ENCODE measurements at regions not wholly inside any gene's neighbourhood (a gene's known extent, or its start where the extent isn't known, plus 50 kb on each side); places are given as distances from the start of the nearest gene placed in this dataset.
"Not testable (repeated sequence)": the region's sequence is repeated elsewhere in the genome, so short reads cannot be mapped to it uniquely, and the experiment has no call there.

- Histone ChIP-seq H3K4me3 (ENCODE audit: insufficient read depth, low read depth, low read length) (no peak overlapping the region), H3K36me3 (ENCODE audit: control insufficient read depth, insufficient read depth, low read length) (no peaks in the 10 kb centered on the region), H3K27ac (ENCODE audit: insufficient read depth, low read depth, low read length, poor library complexity, severe bottlenecking) (no peak overlapping the region), H3K9me3 (ENCODE audit: control insufficient read depth, low read length) (no peaks in the 10 kb centered on the region), H3K4me1 (ENCODE audit: control insufficient read depth, insufficient read depth, low read length) (peaks cover 13% of the 10 kb centered on the region), H3K27me3 (ENCODE audit: control insufficient read depth, insufficient read depth, low read length, poor library complexity, severe bottlenecking) (no peaks in the 10 kb centered on the region)
- WGBS, 2 experiments = 70 to 76% methylated on average over 3 to 4 of the region's 5 CpGs
Observed at GRCh38 chr12:75631831-75632230, 120.4 kb upstream of the KRR1 start.

- peaks cover 8% of the 10 kb centered on the region for H3K4me1 ChIP-seq (ENCODE audit: control insufficient read depth, insufficient read depth, low read length)
- H3K27ac ChIP-seq (ENCODE audit: insufficient read depth, low read depth, low read length, poor library complexity, severe bottlenecking) = no peak overlapping the region
- H3K27me3 ChIP-seq (ENCODE audit: control insufficient read depth, insufficient read depth, low read length, poor library complexity, severe bottlenecking) = no peaks in the 10 kb centered on the region
- no peaks in the 10 kb centered on the region for H3K36me3 ChIP-seq (ENCODE audit: control insufficient read depth, insufficient read depth, low read length)
- H3K9me3 ChIP-seq (ENCODE audit: control insufficient read depth, low read length) = no peaks in the 10 kb centered on the region
- WGBS, 2 experiments = 46 to 94% methylated on average over 1 to 2 of the region's 2 CpGs
- no peak overlapping the region for H3K4me3 ChIP-seq (ENCODE audit: insufficient read depth, low read depth, low read length)
Observed at GRCh38 chr12:75630091-75630490, 118.7 kb upstream of the KRR1 start.

- no peaks in the 10 kb centered on the region for H3K36me3 ChIP-seq (ENCODE audit: control insufficient read depth, insufficient read depth, low read length)
- H3K9me3 ChIP-seq (ENCODE audit: control insufficient read depth, low read length) = no peaks in the 10 kb centered on the region
- peaks cover 8% of the 10 kb centered on the region for H3K4me1 ChIP-seq (ENCODE audit: control insufficient read depth, insufficient read depth, low read length)
- H3K4me3 ChIP-seq (ENCODE audit: insufficient read depth, low read depth, low read length) = no peak overlapping the region
- no peaks in the 10 kb centered on the region for H3K27me3 ChIP-seq (ENCODE audit: control insufficient read depth, insufficient read depth, low read length, poor library complexity, severe bottlenecking)
- H3K27ac ChIP-seq (ENCODE audit: insufficient read depth, low read depth, low read length, poor library complexity, severe bottlenecking) = no peak overlapping the region
Observed at GRCh38 chr12:75628916-75629315, 117.5 kb upstream of the KRR1 start.

GRCh38 chr12:75628511-75628910 is 117.1 kb upstream of the KRR1 start:
- WGBS, 2 experiments = no CpG with 5 or more reads among the region's 1 CpG

GRCh38 chr12:75623631-75624154 is 112.3 kb upstream of the KRR1 start:
- Histone ChIP-seq H3K27me3 (ENCODE audit: control insufficient read depth, insufficient read depth, low read length, poor library complexity, severe bottlenecking) (no peaks in the 10 kb centered on the region), H3K4me3 (ENCODE audit: insufficient read depth, low read depth, low read length) (no peak overlapping the region), H3K4me1 (ENCODE audit: control insufficient read depth, insufficient read depth, low read length) (no peaks in the 10 kb centered on the region), H3K27ac (ENCODE audit: insufficient read depth, low read depth, low read length, poor library complexity, severe bottlenecking) (no peak overlapping the region), H3K9me3 (ENCODE audit: control insufficient read depth, low read length) (no peaks in the 10 kb centered on the region), H3K36me3 (ENCODE audit: control insufficient read depth, insufficient read depth, low read length) (no peaks in the 10 kb centered on the region)
- 72 to 78% methylated on average over 2 of the region's 4 CpGs for WGBS, 2 experiments

More at GRCh38 chr12:75628511-75628910, 117.1 kb upstream of the KRR1 start:
- no peak overlapping the region for H3K27ac ChIP-seq (ENCODE audit: insufficient read depth, low read depth, low read length, poor library complexity, severe bottlenecking)
- H3K36me3 ChIP-seq (ENCODE audit: control insufficient read depth, insufficient read depth, low read length) = no peaks in the 10 kb centered on the region
- H3K4me1 ChIP-seq (ENCODE audit: control insufficient read depth, insufficient read depth, low read length) = peaks cover 8% of the 10 kb centered on the region
- no peaks in the 10 kb centered on the region for H3K9me3 ChIP-seq (ENCODE audit: control insufficient read depth, low read length)
- H3K4me3 ChIP-seq (ENCODE audit: insufficient read depth, low read depth, low read length) = no peak overlapping the region
- H3K27me3 ChIP-seq (ENCODE audit: control insufficient read depth, insufficient read depth, low read length, poor library complexity, severe bottlenecking) = no peaks in the 10 kb centered on the region

GRCh38 chr12:75622492-75622891 is 111.1 kb upstream of the KRR1 start:
- H3K27ac ChIP-seq (ENCODE audit: insufficient read depth, low read depth, low read length, poor library complexity, severe bottlenecking) = no peak overlapping the region
- no peak overlapping the region for H3K4me3 ChIP-seq (ENCODE audit: insufficient read depth, low read depth, low read length)
- H3K4me1 ChIP-seq (ENCODE audit: control insufficient read depth, insufficient read depth, low read length) = no peaks in the 10 kb centered on the region
- H3K27me3 ChIP-seq (ENCODE audit: control insufficient read depth, insufficient read depth, low read length, poor library complexity, severe bottlenecking) = no peaks in the 10 kb centered on the region
- H3K36me3 ChIP-seq (ENCODE audit: control insufficient read depth, insufficient read depth, low read length) = no peaks in the 10 kb centered on the region
- H3K9me3 ChIP-seq (ENCODE audit: control insufficient read depth, low read length) = no peaks in the 10 kb centered on the region
- 90 to 94% methylated on average over 1 of the region's 1 CpG for WGBS, 2 experiments

GRCh38 chr12:75614396-75614795 is 103.0 kb upstream of the KRR1 start:
- 85 to 94% methylated on average over 3 to 4 of the region's 4 CpGs for WGBS, 2 experiments
- H3K4me3 ChIP-seq (ENCODE audit: insufficient read depth, low read depth, low read length) = not testable (repeated sequence)

GRCh38 chr12:75613981-75614380 is 102.6 kb upstream of the KRR1 start:
- H3K4me3 ChIP-seq (ENCODE audit: insufficient read depth, low read depth, low read length) = no peak overlapping the region
- no peaks in the 10 kb centered on the region for H3K27me3 ChIP-seq (ENCODE audit: control insufficient read depth, insufficient read depth, low read length, poor library complexity, severe bottlenecking)
- H3K4me1 ChIP-seq (ENCODE audit: control insufficient read depth, insufficient read depth, low read length) = no peaks in the 10 kb centered on the region
- H3K36me3 ChIP-seq (ENCODE audit: control insufficient read depth, insufficient read depth, low read length) = no peaks in the 10 kb centered on the region
- WGBS, 2 experiments = 96 to 100% methylated on average over 4 of the region's 4 CpGs
- no peaks in the 10 kb centered on the region for H3K9me3 ChIP-seq (ENCODE audit: control insufficient read depth, low read length)
- no peak overlapping the region for H3K27ac ChIP-seq (ENCODE audit: insufficient read depth, low read depth, low read length, poor library complexity, severe bottlenecking)

More at GRCh38 chr12:75614396-75614795, 103.0 kb upstream of the KRR1 start:
- H3K9me3 ChIP-seq (ENCODE audit: control insufficient read depth, low read length); H3K27me3 ChIP-seq (ENCODE audit: control insufficient read depth, insufficient read depth, low read length, poor library complexity, severe bottlenecking); H3K4me1 ChIP-seq (ENCODE audit: control insufficient read depth, insufficient read depth, low read length); H3K36me3 ChIP-seq (ENCODE audit: control insufficient read depth, insufficient read depth, low read length); H3K27ac ChIP-seq (ENCODE audit: insufficient read depth, low read depth, low read length, poor library complexity, severe bottlenecking): not testable (repeated sequence)

GRCh38 chr12:75611041-75611440 is 99.6 kb upstream of the KRR1 start:
- 92 to 95% methylated on average over 4 of the region's 4 CpGs for WGBS, 2 experiments
- Histone ChIP-seq H3K4me1 (ENCODE audit: control insufficient read depth, insufficient read depth, low read length) (no peaks in the 10 kb centered on the region), H3K9me3 (ENCODE audit: control insufficient read depth, low read length) (no peaks in the 10 kb centered on the region), H3K27me3 (ENCODE audit: control insufficient read depth, insufficient read depth, low read length, poor library complexity, severe bottlenecking) (no peaks in the 10 kb centered on the region), H3K4me3 (ENCODE audit: insufficient read depth, low read depth, low read length) (no peak overlapping the region), H3K27ac (ENCODE audit: insufficient read depth, low read depth, low read length, poor library complexity, severe bottlenecking) (no peak overlapping the region), H3K36me3 (ENCODE audit: control insufficient read depth, insufficient read depth, low read length) (no peaks in the 10 kb centered on the region)

- no peaks in the 10 kb centered on the region for H3K4me1 ChIP-seq (ENCODE audit: control insufficient read depth, insufficient read depth, low read length)
- no peak overlapping the region for H3K4me3 ChIP-seq (ENCODE audit: insufficient read depth, low read depth, low read length)
- no peaks in the 10 kb centered on the region for H3K27me3 ChIP-seq (ENCODE audit: control insufficient read depth, insufficient read depth, low read length, poor library complexity, severe bottlenecking)
- no peak overlapping the region for H3K27ac ChIP-seq (ENCODE audit: insufficient read depth, low read depth, low read length, poor library complexity, severe bottlenecking)
- WGBS, 2 experiments = 79 to 96% methylated on average over 2 to 3 of the region's 3 CpGs
- H3K9me3 ChIP-seq (ENCODE audit: control insufficient read depth, low read length) = no peaks in the 10 kb centered on the region
- no peaks in the 10 kb centered on the region for H3K36me3 ChIP-seq (ENCODE audit: control insufficient read depth, insufficient read depth, low read length)
Observed at GRCh38 chr12:75606956-75607355, 95.5 kb upstream of the KRR1 start.

GRCh38 chr12:75606151-75606550 is 94.7 kb upstream of the KRR1 start:
- Histone ChIP-seq H3K27me3 (ENCODE audit: control insufficient read depth, insufficient read depth, low read length, poor library complexity, severe bottlenecking) (no peaks in the 10 kb centered on the region), H3K4me3 (ENCODE audit: insufficient read depth, low read depth, low read length) (no peak overlapping the region), H3K36me3 (ENCODE audit: control insufficient read depth, insufficient read depth, low read length) (no peaks in the 10 kb centered on the region), H3K9me3 (ENCODE audit: control insufficient read depth, low read length) (no peaks in the 10 kb centered on the region), H3K27ac (ENCODE audit: insufficient read depth, low read depth, low read length, poor library complexity, severe bottlenecking) (no peak overlapping the region), H3K4me1 (ENCODE audit: control insufficient read depth, insufficient read depth, low read length) (no peaks in the 10 kb centered on the region)
- WGBS, 2 experiments = 89 to 93% methylated on average over 2 of the region's 2 CpGs
